Inferior parietal cortex (tissue), 1 donor: ENCODE measurements at regions not wholly inside any gene's neighbourhood (a gene's known extent, or its start where the extent isn't known, plus 50 kb on each side); places are given as distances from the start of the nearest gene placed in this dataset.
"Not testable (repeated sequence)": the region's sequence is repeated elsewhere in the genome, so short reads cannot be mapped to it uniquely, and the experiment has no call there.

Experiments used
- DNase-seq: peaks from one replicate; pipeline ENCODE4 v3.0.0-alpha.2; 2016; ENCODE audit errors: extremely low spot score

GRCh38 chr21:23613014-23613413, 1994.3 kb downstream of the MRPL39 start:
- DNase-seq, result no peak

GRCh38 chr21:23612210-23612609, 1995.1 kb downstream of the MRPL39 start:
- no peak for DNase-seq

GRCh38 chr21:23607782-23608431, 1999.4 kb downstream of the MRPL39 start:
- no peak for DNase-seq

- DNase-seq, result no peak
Observed at GRCh38 chr21:23601549-23601948, 2005.7 kb downstream of the MRPL39 start.

GRCh38 chr21:23593582-23593981, 2013.7 kb downstream of the MRPL39 start:
- DNase-seq, result no peak

- DNase-seq, result no peak
Observed at GRCh38 chr21:23585419-23585818, 2021.9 kb downstream of the MRPL39 start.

- DNase-seq, result no peak
Observed at GRCh38 chr21:23579573-23579972, 2027.7 kb downstream of the MRPL39 start.

GRCh38 chr21:23578027-23578426, 2029.3 kb downstream of the MRPL39 start:
- DNase-seq, result no peak

GRCh38 chr21:23574932-23575331, 2032.3 kb downstream of the MRPL39 start:
- no peak for DNase-seq

GRCh38 chr21:23548924-23549323, 2058.4 kb downstream of the MRPL39 start:
- not testable (repeated sequence) for DNase-seq

- DNase-seq, result no peak
Observed at GRCh38 chr21:23543333-23543732, 2063.9 kb downstream of the MRPL39 start.

GRCh38 chr21:23542097-23542496, 2065.2 kb downstream of the MRPL39 start:
- no peak for DNase-seq

- no peak for DNase-seq
Observed at GRCh38 chr21:23541571-23541970, 2065.7 kb downstream of the MRPL39 start.

GRCh38 chr21:23534850-23535249, 2072.4 kb downstream of the MRPL39 start:
- DNase-seq, result no peak

- DNase-seq, result no peak
Observed at GRCh38 chr21:23531444-23531843, 2075.8 kb downstream of the MRPL39 start.

GRCh38 chr21:23524685-23525084, 2082.6 kb downstream of the MRPL39 start:
- no peak for DNase-seq

GRCh38 chr21:23522751-23523150, 2084.5 kb downstream of the MRPL39 start:
- DNase-seq, result no peak

GRCh38 chr21:23507501-23507900, 2099.8 kb downstream of the MRPL39 start:
- DNase-seq, result no peak

GRCh38 chr21:23496729-23497128, 2110.6 kb downstream of the MRPL39 start:
- no peak for DNase-seq

GRCh38 chr21:23488245-23488644, 2119.0 kb downstream of the MRPL39 start:
- DNase-seq, result no peak

GRCh38 chr21:23480591-23481270, 2126.6 kb downstream of the MRPL39 start:
- no peak for DNase-seq

- DNase-seq, result no peak
Observed at GRCh38 chr21:23478381-23478780, 2128.9 kb downstream of the MRPL39 start.
